GM12878 (cell line): ENCODE measurements at regions not wholly inside any gene's neighbourhood (a gene's known extent, or its start where the extent isn't known, plus 50 kb on each side); places are given as distances from the start of the nearest gene placed in this dataset.

Experiments
- ATAC-seq: fragments of 200-7000 bp; cut with Tn5 transposase; 3 replicates; pipeline ENCODE4 v1.9.1; 2020; ENCODE audit warnings: mild to moderate bottlenecking, moderate library complexity
- BruUV-seq: library from RNA; stranded (reverse); fragments of 400-500 nt; replicated peaks from 2 replicates; lab custom pipeline; 2021; lab: Mats Ljungman, UMichigan
- CTCF ChIA-PET: fragments of 300-600 bp; sonication (Branson Sonifier 250); formaldehyde crosslinking; extraction: SDS; loops from one replicate; lab custom pipeline; 2021; ENCODE audit warnings: inconsistent platforms; lab: Yijun Ruan, JAX
- POLR2A ChIA-PET: fragments of 350-600 bp; formaldehyde crosslinking; extraction: SDS; loops from one replicate; lab custom pipeline; 2021; ENCODE audit warnings: inconsistent platforms; lab: Charles Lee
- RAD21 ChIA-PET: fragments of 300-600 bp; sonication (Branson Sonifier 250); formaldehyde crosslinking; loops from one replicate; lab custom pipeline; 2023; ENCODE audit warnings: antibody characterized with exemption; ENCODE audit not compliant: unreplicated experiment; lab: Charles Lee
- SMC1A ChIA-PET: fragments of 300-600 bp; sonication (Branson Sonifier 250); formaldehyde crosslinking; loops from one replicate; lab custom pipeline; 2023; ENCODE audit not compliant: unreplicated experiment, uncharacterized antibody; lab: Charles Lee
- DNase-seq: peaks from one replicate; pipeline ENCODE4 v3.0.0-alpha.2; 2011; ENCODE audit warnings: low read depth, low spot score
- FAIRE-seq: peaks from 3 replicates; lab custom pipeline; 2011; peaks lifted over from hg19 to GRCh38; lab: Jason Lieb, UNC
- H2AFZ ChIP-seq: 2 replicates; pipeline ENCODE4 v1.6.0; 2011; ENCODE audit warnings: low read depth, low read length, control low read depth; ENCODE audit not compliant: control insufficient read depth
- H3K27ac ChIP-seq: 2 replicates; pipeline ENCODE4 v1.5.1; 2011; ENCODE audit warnings: control low read depth; ENCODE audit not compliant: control insufficient read depth, insufficient read depth
- H3K27me3 ChIP-seq, 2 experiments: replicated peaks in 1 of 2; 2 replicates each; pipeline versions ENCODE4 v1.6.0 to v1.6.1; 2011; ENCODE audit warnings: low read length in 1 of 2; ENCODE audit not compliant: control insufficient read depth in 2 of 2, insufficient read depth in 2 of 2
- H3K36me3 ChIP-seq, 2 experiments: 2 replicates each; pipeline ENCODE4 v1.5.1; 2011; ENCODE audit warnings: low read length in 1 of 2; ENCODE audit not compliant: control insufficient read depth in 2 of 2, insufficient read depth in 2 of 2
- H3K4me1 ChIP-seq: 2 replicates; pipeline ENCODE4 v1.6.1; 2011; ENCODE audit warnings: mild to moderate bottlenecking, low read length, moderate library complexity, mixed read lengths; ENCODE audit not compliant: control insufficient read depth, insufficient read depth
- H3K4me2 ChIP-seq: 2 replicates; pipeline ENCODE4 v1.6.0; 2011; ENCODE audit warnings: control low read depth; ENCODE audit not compliant: control insufficient read depth, insufficient read depth
- H3K4me3 ChIP-seq: fragments of 200-600 bp; sonication (generic); 2 replicates; pipeline ENCODE4 v1.5.1; 2016
- H3K79me2 ChIP-seq: 2 replicates; pipeline ENCODE4 v1.6.0; 2011; ENCODE audit warnings: low read length; ENCODE audit not compliant: control insufficient read depth, insufficient read depth
- H3K9ac ChIP-seq: 2 replicates; pipeline ENCODE4 v1.8.0; 2011; ENCODE audit warnings: low read length, control low read depth, mixed read lengths; ENCODE audit not compliant: control insufficient read depth, insufficient read depth
- H3K9me3 ChIP-seq: replicated peaks from 3 replicates; pipeline ENCODE4 v1.5.1; 2011; ENCODE audit warnings: mild to moderate bottlenecking, low read length; ENCODE audit not compliant: control insufficient read depth, insufficient read depth
- H4K20me1 ChIP-seq: 2 replicates; pipeline ENCODE4 v1.6.0; 2011; ENCODE audit not compliant: control insufficient read depth, insufficient read depth
- ATF2 ChIP-seq: IDR thresholded peaks from 2 replicates; pipeline ENCODE4 v1.6.1; 2012; ENCODE audit warnings: low read length, inconsistent platforms
- E2F8 ChIP-seq: fragments of 450-650 bp; IDR thresholded peaks from 2 replicates; pipeline ENCODE4 v1.6.1; 2018; ENCODE audit warnings: mild to moderate bottlenecking, low read depth, moderate library complexity; ENCODE audit not compliant: partially characterized antibody
- EED ChIP-seq: sonication (generic); IDR thresholded peaks from 2 replicates; pipeline ENCODE4 v1.6.1; 2016; ENCODE audit warnings: antibody characterized with exemption, low read depth
- EZH2 ChIP-seq: IDR thresholded peaks from 2 replicates; pipeline ENCODE4 v1.6.1; 2012; ENCODE audit warnings: low read depth, mild to moderate bottlenecking, control low read depth, inconsistent platforms, low read length, borderline replicate concordance; ENCODE audit not compliant: control insufficient read depth
- IRF3 ChIP-seq: fragments of 450-650 bp; IDR thresholded peaks from 2 replicates; pipeline ENCODE4 v1.6.1; 2014; ENCODE audit warnings: mild to moderate bottlenecking
- MXI1 ChIP-seq: fragments of 150-350 bp; IDR thresholded peaks from 2 replicates; pipeline ENCODE4 v1.6.1; 2011; ENCODE audit warnings: low read depth, mild to moderate bottlenecking, inconsistent platforms, low read length, improper control_type of control experiment
- PRDM15 ChIP-seq: fragments of 450-650 bp; formaldehyde crosslinking; IDR thresholded peaks from 2 replicates; pipeline ENCODE4 v1.4.0; 2020; ENCODE audit warnings: mild to moderate bottlenecking, moderate library complexity
- RUNX3 ChIP-seq: IDR thresholded peaks from 2 replicates; pipeline ENCODE4 v1.6.1; 2012; ENCODE audit warnings: low read length, inconsistent platforms
- ZBTB33 ChIP-seq: fragments of 450-650 bp; IDR thresholded peaks from 2 replicates; pipeline ENCODE4 v1.6.1; 2017; ENCODE audit warnings: mild to moderate bottlenecking
- ZNF217 ChIP-seq: fragments of 450-650 bp; IDR thresholded peaks from 2 replicates; pipeline ENCODE4 v1.6.1; 2017; ENCODE audit warnings: antibody characterized with exemption, mild to moderate bottlenecking
- WGBS: methylation state at CpG from one replicate; pipeline ENCODE4 v1.1.6; 2016; ENCODE audit warnings: low lambda C conversion rate; ENCODE audit not compliant: insufficient replicate concordance, insufficient coverage; ENCODE audit errors: missing lambda C conversion rate; 5-methylcytosine and 5-hydroxymethylcytosine counted together
- in situ Hi-C: fragments of 300-500 bp; cut with MboI; formaldehyde crosslinking; loops from 9 replicates; pipeline ENCODE4 v1.14.3; 2018; ENCODE audit warnings: mixed read lengths
- intact Hi-C: fragments of 100-400 bp; cut with micrococcal nuclease; formaldehyde crosslinking; loops from one replicate; pipeline ENCODE4 v1.14.2; 2022; ENCODE audit not compliant: unreplicated experiment

- TF ChIP-seq EZH2 (no peak), E2F8 (no peak), IRF3 (no peak)
Observed at GRCh38 chr2:5945742-5946141, 253.6 kb downstream of the SOX11 start (continued).

- WGBS, result 25% methylated on average over 13 of the region's 15 CpGs
- no peak for TF ChIP-seq ATF2
- TF ChIP-seq RUNX3, result no peak
- TF ChIP-seq ZNF217, result no peak
- TF ChIP-seq ZBTB33, result no peak
- TF ChIP-seq MXI1, result no peak
- no peak for TF ChIP-seq EED
- no peak for TF ChIP-seq PRDM15 (CRISPR knock-in tag)
Observed at GRCh38 chr2:5946225-5947115, 254.3 kb downstream of the SOX11 start.

More at GRCh38 chr2:5946225-5947115, 254.3 kb downstream of the SOX11 start:
- Histone ChIP-seq H3K9me3 (no peaks in the 10 kb centered on the region), H3K27me3 (no peaks in the 10 kb centered on the region), H3K4me2 (no peak overlapping the region), H2AFZ (no peak overlapping the region), H3K36me3 (no peaks in the 10 kb centered on the region), H4K20me1 (no peaks in the 10 kb centered on the region), H3K4me3 (no peak overlapping the region), H3K9ac (no peak overlapping the region), H3K27ac (no peak overlapping the region), H3K79me2 (no peaks in the 10 kb centered on the region), H3K4me1 (no peaks in the 10 kb centered on the region)
- no peak for ATAC-seq
- intact Hi-C loops, result no loop called here
- no peak for FAIRE-seq
- ChIA-PET RAD21 (no interaction called here), SMC1A (no interaction called here), CTCF (no interaction called here), POLR2A (no interaction called here)
- BruUV-seq, result no TSS peak
- in situ Hi-C loops, result no loop called here
- DNase-seq, result no peak
